IMR-90 (cell line): ENCODE measurements at regions not wholly inside any gene's neighbourhood (a gene's known extent, or its start where the extent isn't known, plus 50 kb on each side); places are given as distances from the start of the nearest gene placed in this dataset.

ENCODE experiments used
- ATAC-seq: fragments of 200-7000 bp; cut with Tn5 transposase; 2 replicates; pipeline ENCODE4 v1.9.1; 2020; ENCODE audit warnings: low read depth, mild to moderate bottlenecking, moderate library complexity
- BruUV-seq: library from RNA; stranded (reverse); fragments of 400-500 nt; replicated peaks from 2 replicates; lab custom pipeline; 2021; lab: Mats Ljungman, UMichigan
- CTCF ChIA-PET: fragments of 300-600 bp; formaldehyde crosslinking; extraction: SDS; loops from one replicate; lab custom pipeline; 2021; ENCODE audit warnings: antibody characterized with exemption; lab: Yijun Ruan, JAX
- POLR2A ChIA-PET: fragments of 300-600 bp; sonication (Branson Sonifier 250); formaldehyde crosslinking; loops from one replicate; lab custom pipeline; 2022; ENCODE audit warnings: antibody characterized with exemption; ENCODE audit not compliant: unreplicated experiment; lab: Charles Lee
- DNase-seq: peaks from one replicate; pipeline ENCODE4 v3.0.0; 2013
- H2AFZ ChIP-seq: replicated peaks from 2 replicates; pipeline ENCODE3; 2013; ENCODE audit warnings: low read length, mild to moderate bottlenecking; ENCODE audit not compliant: poor library complexity
- H2AK5ac ChIP-seq: 2 replicates; pipeline ENCODE4 v1.6.1; 2013; ENCODE audit warnings: low read depth, low read length, inconsistent platforms
- H2AK9ac ChIP-seq: replicated peaks from 2 replicates; pipeline ENCODE3; 2013; ENCODE audit warnings: mild to moderate bottlenecking, low read depth, low read length, moderate library complexity; ENCODE audit not compliant: poor library complexity
- H2BK120ac ChIP-seq: 2 replicates; pipeline ENCODE4 v1.6.1; 2013; ENCODE audit warnings: low read depth, low read length, inconsistent platforms
- H2BK15ac ChIP-seq: 3 replicates; pipeline ENCODE4 v1.6.1; 2013; ENCODE audit warnings: low read depth, low read length, inconsistent platforms
- H2BK20ac ChIP-seq: 2 replicates; pipeline ENCODE4 v1.6.1; 2013; ENCODE audit warnings: low read depth, mild to moderate bottlenecking, inconsistent platforms, low read length, moderate library complexity
- H2BK5ac ChIP-seq: 2 replicates; pipeline ENCODE4 v1.6.1; 2013; ENCODE audit warnings: mild to moderate bottlenecking, low read depth, low read length, inconsistent platforms; ENCODE audit not compliant: poor library complexity, severe bottlenecking
- H3K14ac ChIP-seq: replicated peaks from 2 replicates; pipeline ENCODE4 v1.6.1; 2013; ENCODE audit warnings: low read depth, low read length, inconsistent platforms
- H3K18ac ChIP-seq: 2 replicates; pipeline ENCODE4 v1.6.1; 2013; ENCODE audit warnings: low read depth, low read length, control low read depth
- H3K23ac ChIP-seq: 2 replicates; pipeline ENCODE4 v1.6.1; 2013; ENCODE audit warnings: low read depth, low read length, inconsistent platforms
- H3K27ac ChIP-seq: 2 replicates; pipeline ENCODE4 v1.5.1; 2013; ENCODE audit warnings: mild to moderate bottlenecking, control low read depth, low read length; ENCODE audit not compliant: insufficient read depth
- H3K27me3 ChIP-seq: 2 replicates; pipeline ENCODE4 v1.6.1; 2013; ENCODE audit warnings: low read length; ENCODE audit not compliant: control insufficient read depth, insufficient read depth
- H3K36me3 ChIP-seq: 2 replicates; pipeline ENCODE4 v1.6.1; 2013; ENCODE audit warnings: low read length, mixed read lengths; ENCODE audit not compliant: control insufficient read depth, insufficient read depth
- H3K4ac ChIP-seq: 2 replicates; pipeline ENCODE4 v1.6.1; 2013; ENCODE audit warnings: low read depth, low read length, inconsistent platforms
- H3K4me1 ChIP-seq: 2 replicates; pipeline ENCODE4 v1.6.1; 2013; ENCODE audit warnings: low read length, mixed read lengths; ENCODE audit not compliant: control insufficient read depth, insufficient read depth
- H3K4me2 ChIP-seq: 2 replicates; pipeline ENCODE4 v1.6.1; 2013; ENCODE audit warnings: low read depth, mild to moderate bottlenecking, control low read depth, low read length, moderate library complexity
- H3K4me3 ChIP-seq: 2 replicates; pipeline ENCODE4 v1.5.1; 2013; ENCODE audit warnings: low read depth, mild to moderate bottlenecking, control low read depth, low read length, moderate library complexity; ENCODE audit not compliant: insufficient read depth
- H3K56ac ChIP-seq: 2 replicates; pipeline ENCODE4 v1.6.1; 2013; ENCODE audit warnings: low read length, inconsistent platforms; ENCODE audit not compliant: insufficient read depth; ENCODE audit errors: extremely low read depth
- H3K79me1 ChIP-seq, 2 experiments: 2 replicates each; pipeline ENCODE4 v1.6.1; 2013; ENCODE audit warnings: low read length in 2 of 2, inconsistent platforms in 1 of 2, low read depth in 1 of 2
- H3K9ac ChIP-seq: 2 replicates; pipeline ENCODE4 v1.6.1; 2013; ENCODE audit warnings: low read depth, low read length, control low read depth
- H3K9me1 ChIP-seq: 2 replicates; pipeline ENCODE4 v1.6.1; 2013; ENCODE audit warnings: low read length, inconsistent platforms; ENCODE audit not compliant: insufficient read depth
- H3K9me3 ChIP-seq: 2 replicates; pipeline ENCODE4 v1.6.1; 2013; ENCODE audit warnings: low read length; ENCODE audit not compliant: control insufficient read depth, insufficient read depth
- H4K20me1 ChIP-seq: 2 replicates; pipeline ENCODE4 v1.6.1; 2013; ENCODE audit warnings: low read length, inconsistent platforms; ENCODE audit not compliant: insufficient read depth
- H4K5ac ChIP-seq: 2 replicates; pipeline ENCODE4 v1.6.1; 2013; ENCODE audit warnings: mild to moderate bottlenecking, low read depth, low read length, control low read depth
- H4K8ac ChIP-seq, 2 experiments: 2 replicates each; pipeline ENCODE4 v1.6.1; 2013; ENCODE audit warnings: low read depth in 2 of 2, low read length in 2 of 2, control low read depth in 1 of 2, inconsistent platforms in 1 of 2
- H4K91ac ChIP-seq: 2 replicates; pipeline ENCODE4 v1.6.1; 2013; ENCODE audit warnings: low read depth, low read length, inconsistent platforms; ENCODE audit not compliant: insufficient read depth
- BHLHE40 ChIP-seq: fragments of 150-350 bp; IDR thresholded peaks from 2 replicates; pipeline ENCODE4 v1.6.1; 2016; ENCODE audit warnings: mild to moderate bottlenecking, low read depth, low read length
- CEBPB ChIP-seq: IDR thresholded peaks from 2 replicates; pipeline ENCODE4 v1.6.1; 2012; ENCODE audit warnings: low read depth, low read length, improper control_type of control experiment
- CHD1 ChIP-seq: IDR thresholded peaks from 2 replicates; pipeline ENCODE4 v1.6.1; 2012; ENCODE audit warnings: low read depth, low read length, improper control_type of control experiment
- ELK1 ChIP-seq: fragments of 150-350 bp; IDR thresholded peaks from 2 replicates; pipeline ENCODE4 v1.6.1; 2016; ENCODE audit warnings: low read depth, mild to moderate bottlenecking, low read length, moderate library complexity, borderline replicate concordance
- FOS ChIP-seq: fragments of 150-350 bp; IDR thresholded peaks from 2 replicates; pipeline ENCODE4 v1.6.1; 2016; ENCODE audit warnings: low read depth, low read length
- MAFK ChIP-seq: IDR thresholded peaks from 2 replicates; pipeline ENCODE4 v1.6.1; 2012; ENCODE audit warnings: low read depth, low read length, improper control_type of control experiment
- MAZ ChIP-seq: IDR thresholded peaks from 2 replicates; pipeline ENCODE4 v1.6.1; 2012; ENCODE audit warnings: low read depth, mild to moderate bottlenecking, low read length, improper control_type of control experiment, moderate library complexity, borderline replicate concordance
- MXI1 ChIP-seq: IDR thresholded peaks from 2 replicates; pipeline ENCODE4 v1.6.1; 2012; ENCODE audit warnings: low read depth, mild to moderate bottlenecking, low read length, moderate library complexity, borderline replicate concordance
- NFE2L2 ChIP-seq: fragments of 150-350 bp; IDR thresholded peaks from 2 replicates; pipeline ENCODE4 v1.6.1; 2016; ENCODE audit warnings: low read depth, mild to moderate bottlenecking, low read length
- POLR2A ChIP-seq: IDR thresholded peaks from 2 replicates; pipeline ENCODE4 v1.6.1; 2012; ENCODE audit warnings: mild to moderate bottlenecking, low read depth, low read length
- RAD21 ChIP-seq: IDR thresholded peaks from 2 replicates; pipeline ENCODE4 v1.6.1; 2012; ENCODE audit warnings: low read length, improper control_type of control experiment
- RCOR1 ChIP-seq: IDR thresholded peaks from 2 replicates; pipeline ENCODE4 v1.6.1; 2012; ENCODE audit warnings: mild to moderate bottlenecking, low read length, improper control_type of control experiment; ENCODE audit not compliant: insufficient replicate concordance
- RFX5 ChIP-seq: IDR thresholded peaks from 2 replicates; pipeline ENCODE4 v1.8.0; 2012; ENCODE audit warnings: low read depth, mild to moderate bottlenecking, low read length, moderate library complexity
- SMC3 ChIP-seq: fragments of 150-350 bp; IDR thresholded peaks from 2 replicates; pipeline ENCODE4 v1.6.1; 2016; ENCODE audit warnings: low read depth, mild to moderate bottlenecking, antibody characterized with exemption, low read length, moderate library complexity
- WGBS, 2 experiments: methylation state at CpG; one replicate each; pipeline versions ENCODE4 v1.1.5 to v1.1.7; 2013; ENCODE audit warnings: missing lambda C conversion rate in 2 of 2; ENCODE audit not compliant: insufficient read length in 1 of 2; ENCODE audit errors: extremely low coverage in 2 of 2; 5-methylcytosine and 5-hydroxymethylcytosine counted together
- dilution Hi-C: fragments of 300-500 bp; cut with HindIII; formaldehyde crosslinking; loops from one replicate; pipeline ENCODE4 v1.14.3; 2018; ENCODE audit warnings: low sequenced_read_pairs; ENCODE audit not compliant: unreplicated experiment
- in situ Hi-C: fragments of 300-500 bp; cut with MboI; formaldehyde crosslinking; loops from 3 replicates; pipeline ENCODE4 v1.14.3; 2019; ENCODE audit warnings: low sequenced_read_pairs, inconsistent platforms, mixed read lengths
- intact Hi-C: fragments of 100-400 bp; cut with micrococcal nuclease; formaldehyde crosslinking; loops from 2 replicates; pipeline ENCODE4 v1.10.0; 2022
- TF ChIP-seq, protein P1 (sequence below): conservative IDR thresholded peaks from 2 replicates; pipeline ENCODE4 v1.5.1; 2012; ENCODE audit warnings: mild to moderate bottlenecking, low read depth, low read length, improper control_type of control experiment
- TF ChIP-seq, protein P2 (sequence below): fragments of 150-350 bp; IDR thresholded peaks from 2 replicates; pipeline ENCODE4 v1.6.1; 2017; ENCODE audit warnings: mild to moderate bottlenecking, antibody characterized with exemption, low read length, low read depth

DNA sequence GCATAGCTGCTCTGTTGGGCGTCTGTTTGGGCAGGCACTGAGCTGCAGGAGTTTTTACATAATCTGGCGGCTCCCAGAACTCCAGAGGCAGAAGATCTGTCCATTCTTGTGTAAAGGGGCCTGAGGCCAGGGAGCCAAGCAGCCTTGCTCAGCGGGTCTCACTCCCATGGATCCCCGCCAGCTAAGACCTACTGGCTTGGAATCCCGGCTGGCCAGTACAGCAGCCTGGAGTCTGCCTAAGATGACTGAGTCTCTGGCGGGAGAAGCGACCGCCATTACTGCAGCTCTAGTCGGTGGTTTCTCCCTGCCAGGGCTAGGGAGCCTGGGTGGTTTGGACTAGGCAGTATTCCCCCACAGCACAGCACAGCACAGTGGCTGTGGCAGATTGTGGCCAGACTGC is 268.4 kb upstream of the SYNCRIP start:
- intact Hi-C loops (no loop called here), in situ Hi-C loops (no loop called here), dilution Hi-C loops (no loop called here)
- Histone ChIP-seq H2BK120ac (no peak overlapping the region), H3K14ac (no peak overlapping the region), H4K20me1 (no peaks in the 10 kb centered on the region), H2BK20ac (no peak overlapping the region), H3K4me1 (no peaks in the 10 kb centered on the region), H3K4ac (no peak overlapping the region), H4K8ac (no peak overlapping the region), H3K27me3 (no peaks in the 10 kb centered on the region), H3K27ac (no peak overlapping the region), H3K9ac (no peak overlapping the region), H3K4me3 (no peak overlapping the region), H3K9me3 (no peaks in the 10 kb centered on the region), H4K5ac (no peak overlapping the region), H2BK15ac (no peak overlapping the region), H3K4me2 (no peak overlapping the region), H4K91ac (no peak overlapping the region), H2AK5ac (no peak overlapping the region), H3K56ac (no peak overlapping the region), H2BK5ac (no peak overlapping the region), H3K18ac (no peak overlapping the region), H2AK9ac (no peak overlapping the region), H2AFZ (peak overlapping the region; percentile 14), H3K9me1 (no peaks in the 10 kb centered on the region), H3K79me1 (no peaks in the 10 kb centered on the region), H3K36me3 (no peaks in the 10 kb centered on the region), H3K23ac (no peak overlapping the region)
- ATAC-seq: no peak
- DNase-seq: no peak
- ChIA-PET CTCF (no interaction called here), POLR2A (no interaction called here)
- no TSS peak for BruUV-seq
- WGBS, 2 experiments: 67% methylated on average over 1 of the region's 9 CpGs; no CpG with 5 or more reads in 1 of the 2 experiments
- TF ChIP-seq POLR2A (no peak), NFE2L2 (no peak), RFX5 (no peak), BHLHE40 (no peak), RAD21 (no peak), CEBPB (no peak), CHD1 (no peak), RCOR1 (no peak), ELK1 (no peak), MAZ (no peak), MAFK (no peak), SMC3 (no peak), MXI1 (no peak), FOS (no peak)
- TF ChIP-seq, protein P1, sequence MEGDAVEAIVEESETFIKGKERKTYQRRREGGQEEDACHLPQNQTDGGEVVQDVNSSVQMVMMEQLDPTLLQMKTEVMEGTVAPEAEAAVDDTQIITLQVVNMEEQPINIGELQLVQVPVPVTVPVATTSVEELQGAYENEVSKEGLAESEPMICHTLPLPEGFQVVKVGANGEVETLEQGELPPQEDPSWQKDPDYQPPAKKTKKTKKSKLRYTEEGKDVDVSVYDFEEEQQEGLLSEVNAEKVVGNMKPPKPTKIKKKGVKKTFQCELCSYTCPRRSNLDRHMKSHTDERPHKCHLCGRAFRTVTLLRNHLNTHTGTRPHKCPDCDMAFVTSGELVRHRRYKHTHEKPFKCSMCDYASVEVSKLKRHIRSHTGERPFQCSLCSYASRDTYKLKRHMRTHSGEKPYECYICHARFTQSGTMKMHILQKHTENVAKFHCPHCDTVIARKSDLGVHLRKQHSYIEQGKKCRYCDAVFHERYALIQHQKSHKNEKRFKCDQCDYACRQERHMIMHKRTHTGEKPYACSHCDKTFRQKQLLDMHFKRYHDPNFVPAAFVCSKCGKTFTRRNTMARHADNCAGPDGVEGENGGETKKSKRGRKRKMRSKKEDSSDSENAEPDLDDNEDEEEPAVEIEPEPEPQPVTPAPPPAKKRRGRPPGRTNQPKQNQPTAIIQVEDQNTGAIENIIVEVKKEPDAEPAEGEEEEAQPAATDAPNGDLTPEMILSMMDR: no peak
- TF ChIP-seq, protein P2, sequence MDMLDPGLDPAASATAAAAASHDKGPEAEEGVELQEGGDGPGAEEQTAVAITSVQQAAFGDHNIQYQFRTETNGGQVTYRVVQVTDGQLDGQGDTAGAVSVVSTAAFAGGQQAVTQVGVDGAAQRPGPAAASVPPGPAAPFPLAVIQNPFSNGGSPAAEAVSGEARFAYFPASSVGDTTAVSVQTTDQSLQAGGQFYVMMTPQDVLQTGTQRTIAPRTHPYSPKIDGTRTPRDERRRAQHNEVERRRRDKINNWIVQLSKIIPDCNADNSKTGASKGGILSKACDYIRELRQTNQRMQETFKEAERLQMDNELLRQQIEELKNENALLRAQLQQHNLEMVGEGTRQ: no peak
